GM18867 (cell line): ENCODE measurements at regions not wholly inside any gene's neighbourhood (a gene's known extent, or its start where the extent isn't known, plus 50 kb on each side); places are given as distances from the start of the nearest gene placed in this dataset.
"Not testable (repeated sequence)": the region's sequence is repeated elsewhere in the genome, so short reads cannot be mapped to it uniquely, and the experiment has no call there.

Experiments
- ATAC-seq: cut with Tn5 transposase; IDR thresholded peaks from one replicate; pipeline ENCODE4 v1.9.1; 2021; ENCODE audit warnings: mild to moderate bottlenecking, moderate library complexity; ENCODE audit not compliant: unreplicated experiment

GRCh38 chr2:53130441-53130943 is 637.1 kb upstream of the CHAC2 start:
- ATAC-seq = no peak

GRCh38 chr2:53129851-53130250 is 637.8 kb upstream of the CHAC2 start:
- no peak for ATAC-seq

GRCh38 chr2:53127061-53127650 is 640.4 kb upstream of the CHAC2 start:
- ATAC-seq = no peak

GRCh38 chr2:53114991-53115390 is 652.6 kb upstream of the CHAC2 start:
- no peak for ATAC-seq

- ATAC-seq = no peak
Observed at GRCh38 chr2:53114582-53114981, 653.0 kb upstream of the CHAC2 start.

GRCh38 chr2:53112408-53112807 is 655.2 kb upstream of the CHAC2 start:
- not testable (repeated sequence) for ATAC-seq

GRCh38 chr2:53111406-53111805 is 656.2 kb upstream of the CHAC2 start:
- ATAC-seq = no peak

- no peak for ATAC-seq
Observed at GRCh38 chr2:53111004-53111403, 656.6 kb upstream of the CHAC2 start.

GRCh38 chr2:53108246-53108645 is 659.4 kb upstream of the CHAC2 start:
- ATAC-seq = no peak

GRCh38 chr2:53104263-53104662 is 663.3 kb upstream of the CHAC2 start:
- no peak for ATAC-seq

- ATAC-seq = no peak
Observed at GRCh38 chr2:53103679-53104078, 663.9 kb upstream of the CHAC2 start.

GRCh38 chr2:53098696-53099078 is 668.9 kb upstream of the CHAC2 start:
- ATAC-seq = no peak

- ATAC-seq = no peak
Observed at GRCh38 chr2:53096351-53096750, 671.3 kb upstream of the CHAC2 start.

GRCh38 chr2:53095664-53096063 is 671.9 kb upstream of the CHAC2 start:
- no peak for ATAC-seq

GRCh38 chr2:53095227-53095626 is 672.4 kb upstream of the CHAC2 start:
- ATAC-seq = no peak

- no peak for ATAC-seq
Observed at GRCh38 chr2:53093355-53093754, 674.2 kb upstream of the CHAC2 start.

- no peak for ATAC-seq
Observed at GRCh38 chr2:53091183-53091582, 676.4 kb upstream of the CHAC2 start.

- ATAC-seq = no peak
Observed at GRCh38 chr2:53087874-53088461, 679.6 kb upstream of the CHAC2 start.

- ATAC-seq = no peak
Observed at GRCh38 chr2:53087262-53087873, 680.2 kb upstream of the CHAC2 start.

- ATAC-seq = no peak
Observed at GRCh38 chr2:53077413-53077812, 690.2 kb upstream of the CHAC2 start.

GRCh38 chr2:53075760-53076159 is 691.8 kb upstream of the CHAC2 start:
- no peak for ATAC-seq

- ATAC-seq = no peak
Observed at GRCh38 chr2:53067533-53067932, 700.1 kb upstream of the CHAC2 start.
